ENCODE measurements at regions not wholly inside any gene's neighbourhood (a gene's known extent, or its start where the extent isn't known, plus 50 kb on each side); places are given as distances from the start of the nearest gene placed in this dataset.
"Not testable (repeated sequence)": the region's sequence is repeated elsewhere in the genome, so short reads cannot be mapped to it uniquely, and the experiment has no call there.

- H3K36me3 ChIP-seq (ENCODE audit: insufficient read depth, low read length, poor library complexity, severe bottlenecking) = no peaks in the 10 kb centered on the region
- H3K4me3 ChIP-seq (ENCODE audit: low read depth, low read length, poor library complexity, severe bottlenecking) = no peak overlapping the region
- intact Hi-C loops (cut with micrococcal nuclease; ENCODE audit: unreplicated experiment) = no loop called here
- H3K9me3 ChIP-seq (ENCODE audit: low read depth, low read length, poor library complexity, severe bottlenecking) = peaks cover 8% of the 10 kb centered on the region
- TF ChIP-seq EZH2 (IDR thresholded peaks at IDR 0.05; ENCODE audit: borderline replicate concordance, low read depth, low read length, poor library complexity, severe bottlenecking) (no peak), CTCF (conservative IDR thresholded peaks at IDR 0.05; ENCODE audit: low read depth, low read length) (no peak)
- CTCF ChIA-PET = no interaction called here
- no TSS peak for BruUV-seq (replicated peaks)
- peaks cover 9% of the 10 kb centered on the region for H3K4me1 ChIP-seq (ENCODE audit: insufficient read depth, low read length, poor library complexity, severe bottlenecking)
- H3K27ac ChIP-seq (ENCODE audit: low read depth, low read length, poor library complexity, severe bottlenecking) = no peak overlapping the region
- H3K27me3 ChIP-seq (replicated peaks; ENCODE audit: insufficient read depth, low read depth, low read length, poor library complexity) = no peaks in the 10 kb centered on the region
- no peak for DNase-seq (ENCODE audit: low spot score)
- POLR2A ChIA-PET (ENCODE audit: low non-redundant PET) = no interaction called here
Observed at GRCh38 chr15:70234256-70234905, 136.7 kb upstream of the TLE3 start.

DNA sequence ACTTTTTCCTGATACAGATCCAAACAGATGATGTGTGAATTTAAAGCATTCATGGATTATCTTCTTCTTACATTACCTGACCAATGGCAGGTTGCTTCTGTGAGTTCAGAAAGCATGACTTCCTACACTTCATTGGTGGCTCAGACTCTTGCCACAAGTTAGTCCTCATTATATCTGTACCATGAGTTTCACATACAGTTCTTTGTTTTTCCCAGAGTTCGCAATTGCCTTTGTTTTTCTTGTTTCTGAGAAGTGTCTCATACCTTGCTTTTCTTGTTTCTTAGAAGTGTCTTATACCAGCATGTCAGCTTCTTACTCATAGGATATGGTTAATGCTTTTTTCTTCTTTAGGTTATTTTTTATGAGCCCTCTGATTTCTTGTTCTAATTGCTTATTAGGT lies 133.8 kb upstream of the TLE3 start:
- Histone ChIP-seq H3K27ac (ENCODE audit: low read depth, low read length, poor library complexity, severe bottlenecking) (no peak overlapping the region), H3K4me1 (ENCODE audit: insufficient read depth, low read length, poor library complexity, severe bottlenecking) (peaks cover 9% of the 10 kb centered on the region), H3K4me3 (ENCODE audit: low read depth, low read length, poor library complexity, severe bottlenecking) (no peak overlapping the region), H3K27me3 (replicated peaks; ENCODE audit: insufficient read depth, low read depth, low read length, poor library complexity) (no peaks in the 10 kb centered on the region), H3K9me3 (ENCODE audit: low read depth, low read length, poor library complexity, severe bottlenecking) (peaks cover 8% of the 10 kb centered on the region), H3K36me3 (ENCODE audit: insufficient read depth, low read length, poor library complexity, severe bottlenecking) (no peaks in the 10 kb centered on the region)
- no peak for DNase-seq (ENCODE audit: low spot score)
- intact Hi-C loops (cut with micrococcal nuclease; ENCODE audit: unreplicated experiment) = no loop called here
- CTCF ChIA-PET = no interaction called here
- no TSS peak for BruUV-seq (replicated peaks)
- TF ChIP-seq EZH2 (IDR thresholded peaks at IDR 0.05; ENCODE audit: borderline replicate concordance, low read depth, low read length, poor library complexity, severe bottlenecking) (no peak), CTCF (conservative IDR thresholded peaks at IDR 0.05; ENCODE audit: low read depth, low read length) (no peak)
- POLR2A ChIA-PET (ENCODE audit: low non-redundant PET) = no interaction called here

- CTCF ChIA-PET; intact Hi-C loops (cut with micrococcal nuclease; ENCODE audit: unreplicated experiment); BruUV-seq (replicated peaks); POLR2A ChIA-PET (ENCODE audit: low non-redundant PET); H3K27ac ChIP-seq (ENCODE audit: low read depth, low read length, poor library complexity, severe bottlenecking); H3K27me3 ChIP-seq (replicated peaks; ENCODE audit: insufficient read depth, low read depth, low read length, poor library complexity); H3K36me3 ChIP-seq (ENCODE audit: insufficient read depth, low read length, poor library complexity, severe bottlenecking); H3K4me3 ChIP-seq (ENCODE audit: low read depth, low read length, poor library complexity, severe bottlenecking); DNase-seq (ENCODE audit: low spot score); H3K4me1 ChIP-seq (ENCODE audit: insufficient read depth, low read length, poor library complexity, severe bottlenecking); H3K9me3 ChIP-seq (ENCODE audit: low read depth, low read length, poor library complexity, severe bottlenecking): not testable (repeated sequence)
Observed at GRCh38 chr15:70227918-70228317, 130.2 kb upstream of the TLE3 start.

- no TSS peak for BruUV-seq (replicated peaks)
- H3K36me3 ChIP-seq (ENCODE audit: insufficient read depth, low read length, poor library complexity, severe bottlenecking) = no peaks in the 10 kb centered on the region
- no peaks in the 10 kb centered on the region for H3K4me1 ChIP-seq (ENCODE audit: insufficient read depth, low read length, poor library complexity, severe bottlenecking)
- POLR2A ChIA-PET (ENCODE audit: low non-redundant PET) = no interaction called here
- H3K27me3 ChIP-seq (replicated peaks; ENCODE audit: insufficient read depth, low read depth, low read length, poor library complexity) = no peaks in the 10 kb centered on the region
- no peak overlapping the region for H3K4me3 ChIP-seq (ENCODE audit: low read depth, low read length, poor library complexity, severe bottlenecking)
- intact Hi-C loops (cut with micrococcal nuclease; ENCODE audit: unreplicated experiment) = no loop called here
- peaks cover 8% of the 10 kb centered on the region for H3K9me3 ChIP-seq (ENCODE audit: low read depth, low read length, poor library complexity, severe bottlenecking)
- no peak for DNase-seq (ENCODE audit: low spot score)
- no peak overlapping the region for H3K27ac ChIP-seq (ENCODE audit: low read depth, low read length, poor library complexity, severe bottlenecking)
- CTCF ChIA-PET = no interaction called here
- TF ChIP-seq CTCF (conservative IDR thresholded peaks at IDR 0.05; ENCODE audit: low read depth, low read length) (no peak), EZH2 (IDR thresholded peaks at IDR 0.05; ENCODE audit: borderline replicate concordance, low read depth, low read length, poor library complexity, severe bottlenecking) (no peak)
Observed at GRCh38 chr15:70227147-70227546, 129.4 kb upstream of the TLE3 start.

Data from A673 (cell line).